Endodermal cell (in vitro differentiated cells): ENCODE measurements at regions not wholly inside any gene's neighbourhood (a gene's known extent, or its start where the extent isn't known, plus 50 kb on each side); places are given as distances from the start of the nearest gene placed in this dataset.

ENCODE experiments used
- DNase-seq: peaks from one replicate; pipeline ENCODE4 v3.0.0-alpha.2; 2017
- H3K27ac ChIP-seq: 2 replicates; pipeline ENCODE4 v1.5.1; 2013; ENCODE audit warnings: mild to moderate bottlenecking, low read depth, low read length, moderate library complexity
- H3K27me3 ChIP-seq: 2 replicates; pipeline ENCODE4 v1.6.1; 2013; ENCODE audit warnings: mild to moderate bottlenecking, low read length, moderate library complexity; ENCODE audit not compliant: insufficient read depth, control insufficient read depth, poor library complexity, severe bottlenecking
- H3K36me3 ChIP-seq: 2 replicates; pipeline ENCODE4 v1.7.0; 2013; ENCODE audit warnings: mild to moderate bottlenecking, low read length, moderate library complexity; ENCODE audit not compliant: control insufficient read depth, insufficient read depth
- H3K4me1 ChIP-seq: one replicate; pipeline ENCODE4 v1.7.0; 2013; ENCODE audit warnings: low read length; ENCODE audit not compliant: control insufficient read depth, insufficient read depth
- H3K4me3 ChIP-seq: 2 replicates; pipeline ENCODE4 v1.5.1; 2013; ENCODE audit warnings: mild to moderate bottlenecking, low read length, moderate library complexity
- H3K9ac ChIP-seq: 2 replicates; pipeline ENCODE4 v1.6.1; 2013; ENCODE audit warnings: mild to moderate bottlenecking, low read length, moderate library complexity; ENCODE audit not compliant: poor library complexity, severe bottlenecking; ENCODE audit errors: extremely low read depth
- H3K9me3 ChIP-seq: 2 replicates; pipeline ENCODE4 v1.6.1; 2013; ENCODE audit warnings: mild to moderate bottlenecking, low read length, moderate library complexity; ENCODE audit not compliant: control insufficient read depth
- H3K27ac Mint-ChIP-seq: 2 replicates; pipeline ENCODE4 v1.8.0; 2020; ENCODE audit warnings: mixed read lengths
- H3K27me3 Mint-ChIP-seq: 2 replicates; pipeline ENCODE4 v1.8.0; 2021; ENCODE audit warnings: mild to moderate bottlenecking, mixed read lengths; ENCODE audit not compliant: insufficient read depth
- H3K36me3 Mint-ChIP-seq: 2 replicates; pipeline ENCODE4 v1.8.0; 2020; ENCODE audit warnings: low read depth, mixed read lengths
- H3K4me1 Mint-ChIP-seq: 2 replicates; pipeline ENCODE4 v1.8.0; 2020; ENCODE audit warnings: mixed read lengths
- H3K4me3 Mint-ChIP-seq: 2 replicates; pipeline ENCODE4 v1.8.0; 2020; ENCODE audit warnings: mild to moderate bottlenecking, moderate library complexity, mixed read lengths
- H3K9me3 Mint-ChIP-seq: 2 replicates; pipeline ENCODE4 v1.8.0; 2020; ENCODE audit warnings: mild to moderate bottlenecking, mixed read lengths
- WGBS, 2 experiments: methylation state at CpG; one replicate each; pipeline versions ENCODE4 v1.1.5 to v1.1.7; 2013; ENCODE audit warnings: missing lambda C conversion rate in 2 of 2, mixed read lengths in 1 of 2; ENCODE audit not compliant: insufficient coverage in 1 of 2, insufficient read length in 1 of 2; 5-methylcytosine and 5-hydroxymethylcytosine counted together
- TF ChIP-seq, protein P1 (sequence below): fragments of 200-600 bp; sonication (generic); conservative IDR thresholded peaks from 2 replicates; pipeline ENCODE4 v1.5.0; 2021; ENCODE audit warnings: antibody characterized with exemption, mild to moderate bottlenecking

DNA sequence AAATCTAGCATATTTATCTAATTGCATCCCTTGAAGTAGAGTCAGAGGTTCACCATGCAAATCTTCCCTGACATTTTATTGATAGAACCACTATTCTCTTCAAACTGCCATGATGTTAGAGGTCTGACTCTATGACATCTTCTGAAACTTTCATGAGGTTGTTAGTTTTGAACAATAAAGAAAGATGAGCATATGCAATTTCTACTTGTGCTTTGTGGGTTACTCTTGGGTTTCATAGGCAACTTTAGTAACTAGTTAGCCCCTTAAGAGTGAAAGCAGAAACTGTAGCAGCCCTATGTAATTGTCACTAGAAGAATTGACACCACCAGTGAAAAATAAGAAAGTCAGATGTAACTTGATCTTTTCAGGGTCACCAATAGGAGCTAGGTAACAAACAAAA, 53.1 kb upstream of the ZEB2 start:
- Mint-ChIP-seq H3K27me3 (peaks cover 20% of the 10 kb centered on the region), H3K36me3 (no peaks in the 10 kb centered on the region), H3K4me1 (no peaks in the 10 kb centered on the region), H3K27ac (no peak overlapping the region), H3K4me3 (no peak overlapping the region), H3K9me3 (no peaks in the 10 kb centered on the region)
- no peak for DNase-seq
- H3K4me1 ChIP-seq: no peaks in the 10 kb centered on the region
- H3K4me3 ChIP-seq: no peak overlapping the region
- H3K9me3 ChIP-seq: no peaks in the 10 kb centered on the region
- TF ChIP-seq, protein P1, sequence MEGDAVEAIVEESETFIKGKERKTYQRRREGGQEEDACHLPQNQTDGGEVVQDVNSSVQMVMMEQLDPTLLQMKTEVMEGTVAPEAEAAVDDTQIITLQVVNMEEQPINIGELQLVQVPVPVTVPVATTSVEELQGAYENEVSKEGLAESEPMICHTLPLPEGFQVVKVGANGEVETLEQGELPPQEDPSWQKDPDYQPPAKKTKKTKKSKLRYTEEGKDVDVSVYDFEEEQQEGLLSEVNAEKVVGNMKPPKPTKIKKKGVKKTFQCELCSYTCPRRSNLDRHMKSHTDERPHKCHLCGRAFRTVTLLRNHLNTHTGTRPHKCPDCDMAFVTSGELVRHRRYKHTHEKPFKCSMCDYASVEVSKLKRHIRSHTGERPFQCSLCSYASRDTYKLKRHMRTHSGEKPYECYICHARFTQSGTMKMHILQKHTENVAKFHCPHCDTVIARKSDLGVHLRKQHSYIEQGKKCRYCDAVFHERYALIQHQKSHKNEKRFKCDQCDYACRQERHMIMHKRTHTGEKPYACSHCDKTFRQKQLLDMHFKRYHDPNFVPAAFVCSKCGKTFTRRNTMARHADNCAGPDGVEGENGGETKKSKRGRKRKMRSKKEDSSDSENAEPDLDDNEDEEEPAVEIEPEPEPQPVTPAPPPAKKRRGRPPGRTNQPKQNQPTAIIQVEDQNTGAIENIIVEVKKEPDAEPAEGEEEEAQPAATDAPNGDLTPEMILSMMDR: no peak
- no peaks in the 10 kb centered on the region for H3K36me3 ChIP-seq
- no peak overlapping the region for H3K27ac ChIP-seq
- H3K9ac ChIP-seq: no peak overlapping the region
- peaks cover 4% of the 10 kb centered on the region for H3K27me3 ChIP-seq

DNA sequence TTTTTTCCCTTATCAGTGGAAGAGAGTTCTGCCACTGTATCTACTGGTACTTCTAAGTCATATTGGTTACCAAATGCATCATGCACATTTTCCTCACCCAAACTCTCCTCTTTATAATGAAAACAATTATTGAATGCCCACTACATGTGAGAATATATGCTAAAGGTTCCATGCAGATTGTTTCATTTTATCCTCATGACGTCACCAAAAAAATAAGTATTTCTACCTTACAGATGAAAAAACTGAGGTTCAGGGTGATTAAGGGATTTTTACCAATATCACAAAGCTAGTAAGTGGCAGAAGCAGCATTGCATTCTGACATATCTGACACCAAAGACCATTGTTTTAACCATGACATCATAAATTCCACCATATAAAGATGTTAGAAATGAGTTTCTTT, 51.9 kb upstream of the ZEB2 start:
- no peak for DNase-seq
- H3K4me1 ChIP-seq: no peaks in the 10 kb centered on the region
- no peaks in the 10 kb centered on the region for H3K4me1 Mint-ChIP-seq
- H3K36me3 Mint-ChIP-seq: no peaks in the 10 kb centered on the region
- no peak overlapping the region for H3K27ac Mint-ChIP-seq
- H3K36me3 ChIP-seq: no peaks in the 10 kb centered on the region
- no peaks in the 10 kb centered on the region for H3K9me3 Mint-ChIP-seq
- peaks cover 20% of the 10 kb centered on the region for H3K27me3 Mint-ChIP-seq
- TF ChIP-seq, protein P1: no peak
- peaks cover 4% of the 10 kb centered on the region for H3K27me3 ChIP-seq
- H3K4me3 Mint-ChIP-seq: no peak overlapping the region
- no peak overlapping the region for H3K27ac ChIP-seq
- no peaks in the 10 kb centered on the region for H3K9me3 ChIP-seq
- no peak overlapping the region for H3K4me3 ChIP-seq
- H3K9ac ChIP-seq: no peak overlapping the region
- 83% methylated on average over 1 of the region's 1 CpG; no CpG with 5 or more reads in 1 of the 2 experiments for WGBS, 2 experiments

DNA sequence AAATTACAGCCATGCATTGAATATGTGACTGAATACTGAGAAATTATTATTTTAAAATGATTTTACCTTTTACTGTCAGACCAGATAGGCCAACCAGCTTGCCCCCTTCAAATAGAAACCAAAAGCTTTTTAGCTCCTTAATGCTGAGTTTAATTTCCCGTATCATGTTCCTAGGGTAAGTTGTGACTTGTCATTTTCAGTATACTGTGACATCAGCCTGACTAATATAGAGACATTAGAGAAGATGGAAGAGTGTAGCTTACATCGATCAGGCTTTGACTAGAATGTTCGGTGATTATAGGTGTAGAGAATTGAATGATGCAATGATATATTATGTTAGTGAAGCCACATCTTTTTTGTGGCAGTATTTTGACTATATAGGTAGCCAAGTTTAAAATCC, 50.6 kb upstream of the ZEB2 start:
- Histone ChIP-seq H3K9me3 (no peaks in the 10 kb centered on the region), H3K27ac (no peak overlapping the region), H3K4me3 (no peak overlapping the region), H3K4me1 (no peaks in the 10 kb centered on the region), H3K36me3 (no peaks in the 10 kb centered on the region), H3K9ac (no peak overlapping the region), H3K27me3 (peaks cover 4% of the 10 kb centered on the region)
- Mint-ChIP-seq H3K27ac (no peak overlapping the region), H3K4me1 (no peaks in the 10 kb centered on the region), H3K9me3 (no peaks in the 10 kb centered on the region), H3K27me3 (peaks cover 21% of the 10 kb centered on the region), H3K4me3 (no peak overlapping the region), H3K36me3 (no peaks in the 10 kb centered on the region)
- TF ChIP-seq, protein P1: no peak
- no peak for DNase-seq
- WGBS, 2 experiments: 92 to 100% methylated on average over 3 of the region's 3 CpGs
